K562 (cell line): ENCODE measurements at regions not wholly inside any gene's neighbourhood (a gene's known extent, or its start where the extent isn't known, plus 50 kb on each side); places are given as distances from the start of the nearest gene placed in this dataset.

Experiments
- ATAC-seq: fragments of 200-7000 bp; cut with Tn5 transposase; 3 replicates; pipeline ENCODE4 v1.9.1; 2020; ENCODE audit warnings: moderate library complexity
- BruUV-seq: library from RNA; stranded (reverse); fragments of 400-500 nt; replicated peaks from 2 replicates; lab custom pipeline; 2021; lab: Mats Ljungman, UMichigan
- CTCF ChIA-PET: fragments of 300-600 bp; formaldehyde crosslinking; extraction: SDS; loops from one replicate; lab custom pipeline; 2021; ENCODE audit warnings: low intra/inter-chr PET ratio; lab: Yijun Ruan, JAX
- POLR2A ChIA-PET: fragments of 300-600, 350-650 bp; sonication (Branson Sonifier 250); formaldehyde crosslinking; extraction: SDS; loops from one replicate; lab custom pipeline; 2021; ENCODE audit warnings: antibody characterized with exemption, inconsistent platforms; lab: Yijun Ruan, JAX
- DNase-seq, 4 experiments: peaks; one replicate each; pipeline versions ENCODE4 v3.0.0 to v3.0.0-alpha.2; 2011 to 2018; ENCODE audit warnings: low spot score in 3 of 4, mixed read lengths in 3 of 4; ENCODE audit errors: extremely low read depth in 1 of 4
- FAIRE-seq: peaks from 2 replicates; lab custom pipeline; 2011; peaks lifted over from hg19 to GRCh38; lab: Jason Lieb, UNC
- H2AFZ ChIP-seq: 2 replicates; pipeline ENCODE4 v1.6.0; 2011; ENCODE audit warnings: low read depth, low read length, control low read depth, inconsistent platforms
- H3K27ac ChIP-seq: fragments of 200-600 bp; 3 replicates; pipeline ENCODE4 v1.8.0; 2011; ENCODE audit warnings: low read depth, mild to moderate bottlenecking, control low read depth, inconsistent platforms, low read length, moderate library complexity, mixed read lengths; ENCODE audit errors: extremely low read depth
- H3K27me3 ChIP-seq, 2 experiments: fragments of 300-600 bp in 1 of 2; 2 replicates in 1 of 2; 3 replicates in 1 of 2; pipeline versions ENCODE4 v1.6.0 to v1.8.0; 2011; ENCODE audit warnings: inconsistent platforms in 2 of 2, low read length in 2 of 2, mild to moderate bottlenecking in 1 of 2, mixed read lengths in 1 of 2, moderate library complexity in 1 of 2; ENCODE audit not compliant: control insufficient read depth in 2 of 2, insufficient read depth in 2 of 2
- H3K36me3 ChIP-seq: fragments of 300-600 bp; 3 replicates; pipeline ENCODE4 v1.8.0; 2011; ENCODE audit warnings: mild to moderate bottlenecking, low read length, inconsistent platforms; ENCODE audit not compliant: control insufficient read depth, insufficient read depth
- H3K4me1 ChIP-seq, 2 experiments: fragments of 200-600 bp in 1 of 2; replicated peaks in 1 of 2; 2 replicates in 1 of 2; 3 replicates in 1 of 2; pipeline versions ENCODE4 v1.5.1 to v1.8.0; 2011; ENCODE audit warnings: inconsistent platforms in 2 of 2, low read length in 2 of 2, mild to moderate bottlenecking in 1 of 2, mixed read lengths in 1 of 2, moderate library complexity in 1 of 2; ENCODE audit not compliant: control insufficient read depth in 2 of 2, insufficient read depth in 2 of 2
- H3K4me2 ChIP-seq: 2 replicates; pipeline ENCODE4 v1.6.1; 2011; ENCODE audit warnings: low read length, control low read depth, inconsistent platforms, mixed read lengths; ENCODE audit not compliant: insufficient read depth
- H3K4me3 ChIP-seq: fragments of 200-600 bp; sonication (generic), shearing (Covaris generic); 2 replicates; pipeline ENCODE4 v1.5.1; 2016; ENCODE audit warnings: control low read depth, inconsistent platforms
- H3K79me2 ChIP-seq: fragments of 200-600 bp; 3 replicates; pipeline ENCODE4 v1.8.0; 2011; ENCODE audit warnings: low read length, inconsistent platforms; ENCODE audit not compliant: control insufficient read depth, insufficient read depth
- H3K9ac ChIP-seq, 2 experiments: 2 replicates each; pipeline versions ENCODE4 v1.6.0 to v1.6.1; 2011; ENCODE audit warnings: low read depth in 2 of 2, low read length in 2 of 2, control low read depth in 1 of 2, inconsistent platforms in 1 of 2, mild to moderate bottlenecking in 1 of 2, mixed read lengths in 1 of 2; ENCODE audit not compliant: insufficient read depth in 1 of 2
- H3K9me1 ChIP-seq: one replicate; pipeline ENCODE4 v1.6.0; 2011; ENCODE audit warnings: inconsistent platforms, mild to moderate bottlenecking, low read length, moderate library complexity; ENCODE audit not compliant: control insufficient read depth, insufficient read depth
- H3K9me3 ChIP-seq: replicated peaks from 2 replicates; pipeline ENCODE4 v1.5.1; 2011; ENCODE audit warnings: low read depth, low read length, inconsistent platforms; ENCODE audit not compliant: control insufficient read depth, insufficient read depth
- H4K20me1 ChIP-seq: replicated peaks from 2 replicates; pipeline ENCODE4 v1.6.1; 2011; ENCODE audit warnings: low read length, inconsistent platforms, mixed read lengths; ENCODE audit not compliant: control insufficient read depth, insufficient read depth
- C11orf30 ChIP-seq: fragments of 450-650 bp; IDR thresholded peaks from 2 replicates; pipeline ENCODE4 v1.6.1; 2016; ENCODE audit warnings: low read depth, mild to moderate bottlenecking
- CC2D1A ChIP-seq: fragments of 450-650 bp; IDR thresholded peaks from 2 replicates; pipeline ENCODE4 v1.6.1; 2017; ENCODE audit warnings: mild to moderate bottlenecking
- CTBP1 ChIP-seq: fragments of 450-650 bp; IDR thresholded peaks from 2 replicates; pipeline ENCODE4 v1.6.1; 2016; ENCODE audit warnings: borderline replicate concordance
- DNMT1 ChIP-seq: fragments of 450-650 bp; IDR thresholded peaks from 2 replicates; pipeline ENCODE4 v1.6.1; 2016; ENCODE audit warnings: antibody characterized with exemption, mild to moderate bottlenecking
- HDAC8 ChIP-seq: fragments of 450-650 bp; IDR thresholded peaks from 2 replicates; pipeline ENCODE4 v1.6.1; 2016; ENCODE audit warnings: mild to moderate bottlenecking, missing genetic modification characterization, moderate library complexity, missing compliant biosample characterization
- JUND ChIP-seq, 2 experiments: IDR thresholded peaks; 2 replicates in 1 of 2; 3 replicates in 1 of 2; pipeline ENCODE4 v1.6.1; 2011; ENCODE audit warnings: borderline replicate concordance in 2 of 2, low read depth in 2 of 2, low read length in 2 of 2, improper control_type of control experiment in 1 of 2, missing biosample characterization in 1 of 2, missing genetic modification characterization in 1 of 2, missing genetic modification reagents in 1 of 2
- PYGO2 ChIP-seq: fragments of 450-650 bp; IDR thresholded peaks from 2 replicates; pipeline ENCODE4 v1.6.1; 2016; ENCODE audit warnings: mild to moderate bottlenecking, missing genetic modification characterization, moderate library complexity, missing compliant biosample characterization
- RFX5 ChIP-seq: IDR thresholded peaks from 2 replicates; pipeline ENCODE4 v1.6.1; 2011; ENCODE audit warnings: low read depth, mild to moderate bottlenecking, improper control_type of control experiment, low read length
- TRIM28 ChIP-seq: fragments of 450-650 bp; IDR thresholded peaks from 2 replicates; pipeline ENCODE4 v1.6.1; 2017
- ZBTB26 ChIP-seq: fragments of 450-650 bp; formaldehyde crosslinking; IDR thresholded peaks from 2 replicates; pipeline ENCODE4 v1.4.0; 2022; ENCODE audit warnings: missing genetic modification characterization
- ZNF347 ChIP-seq: fragments of 450-650 bp; formaldehyde crosslinking; IDR thresholded peaks from 2 replicates; pipeline ENCODE4 v1.4.0; 2020; ENCODE audit warnings: low read depth, mild to moderate bottlenecking, moderate library complexity
- ZNF395 ChIP-seq: fragments of 200-800 bp; sonication (Bioruptor generic); IDR thresholded peaks from 2 replicates; pipeline ENCODE4 v1.6.1; 2017; ENCODE audit warnings: missing genetic modification characterization, missing compliant biosample characterization
- ZNF445 ChIP-seq: fragments of 250-450 bp; sonication (Bioruptor Pico); IDR thresholded peaks from 2 replicates; pipeline ENCODE4 v1.4.0; 2020; ENCODE audit warnings: low read depth, mild to moderate bottlenecking, moderate library complexity
- WGBS: fragments of 100-300 bp; shearing (Covaris generic); methylation state at CpG from one replicate; pipeline ENCODE4 v1.1.6; 2016; ENCODE audit warnings: low coverage, mixed read lengths; ENCODE audit not compliant: insufficient coverage; ENCODE audit errors: missing lambda C conversion rate; 5-methylcytosine and 5-hydroxymethylcytosine counted together
- in situ Hi-C: fragments of 300-500 bp; cut with MboI; formaldehyde crosslinking; loops from 4 replicates; pipeline ENCODE4 v1.15.0; 2018; ENCODE audit warnings: inconsistent platforms, mixed read lengths
- intact Hi-C: fragments of 100-400 bp; cut with micrococcal nuclease; formaldehyde crosslinking; loops from 2 replicates; pipeline ENCODE4 v1.14.2; 2022

GRCh38 chr5:8615142-8615858, 746.4 kb downstream of the MTRR start:
- DNase-seq: no peak
- Histone ChIP-seq H3K9ac (no peak overlapping the region), H2AFZ (no peak overlapping the region), H3K36me3 (no peaks in the 10 kb centered on the region), H3K27me3 (no peaks in the 10 kb centered on the region), H3K9me1 (no peaks in the 10 kb centered on the region), H3K9me3 (peaks cover 3% of the 10 kb centered on the region; the same call in 1 of the 2 replicates), H3K27ac (no peak overlapping the region), H3K4me1 (no peaks in the 10 kb centered on the region), H3K79me2 (no peaks in the 10 kb centered on the region), H3K4me2 (no peak overlapping the region), H4K20me1 (no peaks in the 10 kb centered on the region), H3K4me3 (no peak overlapping the region)
- WGBS: 6% methylated on average over 6 of the region's 7 CpGs
- intact Hi-C loops (no loop called here), in situ Hi-C loops (no loop called here)
- TF ChIP-seq TRIM28: no peak
- TF ChIP-seq RFX5: no peak
- peak; percentile 76; the same call in 1 of the 2 replicates for TF ChIP-seq ZBTB26
- CTCF ChIA-PET: no interaction called here
- FAIRE-seq: peak; percentile 77
- no TSS peak for BruUV-seq
- POLR2A ChIA-PET: no interaction called here
- no peak for ATAC-seq

- H3K27me3 ChIP-seq: no peaks in the 10 kb centered on the region
- no peaks in the 10 kb centered on the region for H3K4me1 ChIP-seq
- no peaks in the 10 kb centered on the region for H3K9me1 ChIP-seq
- no peaks in the 10 kb centered on the region for H3K79me2 ChIP-seq
- no peak for ATAC-seq
- POLR2A ChIA-PET: no interaction called here
- CTCF ChIA-PET: no interaction called here
- H3K4me2 ChIP-seq: no peak overlapping the region
- no peaks in the 10 kb centered on the region for H4K20me1 ChIP-seq
- 2% methylated on average over 5 of the region's 5 CpGs for WGBS
- no peaks in the 10 kb centered on the region for H3K36me3 ChIP-seq
- no peak overlapping the region for H2AFZ ChIP-seq
- in situ Hi-C loops: no loop called here
- FAIRE-seq: no peak
- no peak for DNase-seq
- H3K9me3 ChIP-seq: 0 out of 2 replicates have a peak, but pooled peaks cover 2% of the 10 kb centered on the region
- no peak overlapping the region for H3K4me3 ChIP-seq
- H3K27ac ChIP-seq: no peak overlapping the region
- intact Hi-C loops: no loop called here
- no peak overlapping the region for H3K9ac ChIP-seq
- BruUV-seq: no TSS peak
- no peak for TF ChIP-seq ZNF347 (CRISPR knock-in tag)
- no peak for TF ChIP-seq ZNF445 (CRISPR knock-in tag)
- TF ChIP-seq PYGO2 (tag): no peak
- TF ChIP-seq C11orf30: no peak
- TF ChIP-seq HDAC8: no peak
- no peak for TF ChIP-seq ZNF395 (CRISPR knock-in tag)
- TF ChIP-seq CTBP1: no peak
- TF ChIP-seq CC2D1A: no peak
- TF ChIP-seq DNMT1: no peak
- TF ChIP-seq JUND (IDR thresholded peaks at IDR 0.05; ENCODE audit: borderline replicate concordance, low read depth, low read length): no peak
- no peak for TF ChIP-seq JUND (tag; IDR thresholded peaks at IDR 0.05; ENCODE audit: borderline replicate concordance, low read depth, low read length)
These were observed 759.6 kb downstream of the MTRR start for GRCh38 chr5:8628521-8628920.
